Omental fat pad (tissue), 3 donors: ENCODE measurements at regions not wholly inside any gene's neighbourhood (a gene's known extent, or its start where the extent isn't known, plus 50 kb on each side); places are given as distances from the start of the nearest gene placed in this dataset.

Experiments
- ATAC-seq: fragments of 150-250 bp; one replicate; pipeline ENCODE4 v1.9.1; 2016; ENCODE audit warnings: mild to moderate bottlenecking, moderate library complexity; ENCODE audit not compliant: low FRiP score
- DNase-seq: peaks from one replicate; pipeline ENCODE4 v3.0.0-alpha.2; 2019; ENCODE audit warnings: low spot score
- CTCF ChIP-seq, 3 donors: fragments of 450-650 bp; IDR thresholded peaks; one replicate each; pipeline ENCODE4 v1.5.1; 2016 to 2017; ENCODE audit warnings: antibody characterized with exemption in 3 of 3, mild to moderate bottlenecking in 3 of 3, moderate library complexity in 2 of 3

- ATAC-seq (no peak), DNase-seq (no peak)
- TF ChIP-seq CTCF (IDR thresholded peaks at IDR 0.05) = no peak
Observed at GRCh38 chr9:7668541-7668940, 131.0 kb downstream of the DMAC1 start.

- ATAC-seq (no peak), DNase-seq (no peak)
- TF ChIP-seq CTCF (IDR thresholded peaks at IDR 0.05) = no peak
Observed at GRCh38 chr9:7665874-7666273, 133.7 kb downstream of the DMAC1 start.

GRCh38 chr9:7659766-7660165 is 139.8 kb downstream of the DMAC1 start:
- TF ChIP-seq CTCF (IDR thresholded peaks at IDR 0.05) = no peak
- DNase-seq (no peak), ATAC-seq (no peak)

- ATAC-seq (no peak), DNase-seq (no peak)
- no peak for TF ChIP-seq CTCF (IDR thresholded peaks at IDR 0.05)
Observed at GRCh38 chr9:7656636-7657035, 142.9 kb downstream of the DMAC1 start.

- no peak for TF ChIP-seq CTCF (IDR thresholded peaks at IDR 0.05)
- no peak for ATAC-seq
- no peak for DNase-seq
Observed at GRCh38 chr9:7653262-7653661, 146.3 kb downstream of the DMAC1 start.

GRCh38 chr9:7640231-7640630 is 159.3 kb downstream of the DMAC1 start:
- no peak for DNase-seq
- ATAC-seq = no peak
- TF ChIP-seq CTCF (IDR thresholded peaks at IDR 0.05) = no peak

- no peak for ATAC-seq
- no peak for DNase-seq
- no peak for TF ChIP-seq CTCF (IDR thresholded peaks at IDR 0.05)
Observed at GRCh38 chr9:7639471-7639870, 160.1 kb downstream of the DMAC1 start.
